Lung (tissue), 11 donors: ENCODE measurements at regions not wholly inside any gene's neighbourhood (a gene's known extent, or its start where the extent isn't known, plus 50 kb on each side); places are given as distances from the start of the nearest gene placed in this dataset.

Source experiments
- ATAC-seq: fragments of 200-7000 bp; cut with Tn5 transposase; one replicate; pipeline ENCODE4 v1.9.1; 2020; ENCODE audit warnings: moderate number of reproducible peaks; ENCODE audit not compliant: insufficient read depth, low FRiP score
- DNase-seq, 3 donors: peaks; one replicate each; pipeline ENCODE4 v3.0.0-alpha.2; 2013 to 2017
- H3K27ac ChIP-seq, 2 donors: one replicate each; pipeline ENCODE4 v1.5.1; 2013; ENCODE audit warnings: mild to moderate bottlenecking in 2 of 2, moderate library complexity in 2 of 2, control low read depth in 1 of 2, inconsistent platforms in 1 of 2, low read depth in 1 of 2, low read length in 1 of 2
- H3K27me3 ChIP-seq, 3 donors: one replicate each; pipeline ENCODE4 v1.5.1; 2013; ENCODE audit warnings: low read length in 2 of 3; ENCODE audit not compliant: control insufficient read depth in 3 of 3, insufficient read depth in 3 of 3
- H3K36me3 ChIP-seq, 4 donors: one replicate each; pipeline ENCODE4 v1.5.1; 2013; ENCODE audit warnings: low read length in 4 of 4, mild to moderate bottlenecking in 1 of 4, moderate library complexity in 1 of 4; ENCODE audit not compliant: control insufficient read depth in 4 of 4, insufficient read depth in 4 of 4
- H3K4me1 ChIP-seq, 5 donors: one replicate each; pipeline ENCODE4 v1.5.1; 2013; ENCODE audit warnings: low read length in 5 of 5, mild to moderate bottlenecking in 2 of 5, moderate library complexity in 1 of 5; ENCODE audit not compliant: control insufficient read depth in 5 of 5, insufficient read depth in 5 of 5
- H3K4me3 ChIP-seq: one replicate; pipeline ENCODE4 v1.5.1; 2013; ENCODE audit warnings: mild to moderate bottlenecking, control low read depth, moderate library complexity
- H3K9ac ChIP-seq, 2 donors: one replicate each; pipeline ENCODE4 v1.5.1; 2013; ENCODE audit warnings: low read length in 2 of 2, control low read depth in 1 of 2; ENCODE audit not compliant: insufficient read depth in 1 of 2
- H3K9me3 ChIP-seq, 4 donors: one replicate each; pipeline ENCODE4 v1.5.1; 2013; ENCODE audit warnings: low read length in 3 of 4, mild to moderate bottlenecking in 1 of 4, moderate library complexity in 1 of 4; ENCODE audit not compliant: control insufficient read depth in 4 of 4, insufficient read depth in 3 of 4
- WGBS, 2 donors: extraction: QIAGEN DNeasy Blood & Tissue Kit; methylation state at CpG; one replicate each; pipeline ENCODE4 v1.1.7; 2013; 5-methylcytosine and 5-hydroxymethylcytosine counted together
- TF ChIP-seq, protein P1 (sequence below): IDR thresholded peaks from 2 replicates; pipeline ENCODE4 v1.5.1; 2012; ENCODE audit warnings: mild to moderate bottlenecking; ENCODE audit errors: control extremely low read depth, extremely low read depth
- donor health status: control.
- donor health status: control.
- donor health status: Bipolar disorder and iron deficiency.
- donor health status: healthy.
- donor health status: DM: yes; HTN: yes; CAD: no.

DNA sequence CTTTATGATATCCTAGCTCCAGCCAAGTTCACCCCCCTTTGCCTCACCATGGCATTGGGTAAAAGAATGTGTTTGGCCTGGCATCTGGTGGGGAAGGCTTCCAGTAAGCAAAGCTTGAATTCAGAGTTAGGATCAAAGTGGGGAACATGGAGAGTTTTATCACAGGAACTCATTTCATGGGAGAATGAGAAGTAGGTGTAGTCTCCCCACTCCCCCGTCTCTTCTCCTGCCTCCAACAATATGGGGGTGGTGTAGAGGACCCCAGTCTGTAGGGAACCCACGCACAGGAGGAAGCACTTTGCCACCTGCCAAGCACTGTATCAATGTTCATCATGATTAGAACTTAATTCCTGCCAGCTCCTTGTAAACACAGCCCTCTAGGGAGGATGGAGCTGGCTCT is 200.5 kb downstream of the UACA start:
- Histone ChIP-seq H3K4me3 (no peak overlapping the region), H3K36me3 (no peaks in the 10 kb centered on the region), H3K27ac (no peak overlapping the region), H3K27me3 (peaks cover 0 to 4% (median 0%) of the 10 kb centered on the region in 3 donors), H3K9me3 (no peaks in the 10 kb centered on the region), H3K4me1 (peaks cover 0 to 18% (median 11%) of the 10 kb centered on the region in 5 donors), H3K9ac (no peak overlapping the region)
- TF ChIP-seq, protein P1, sequence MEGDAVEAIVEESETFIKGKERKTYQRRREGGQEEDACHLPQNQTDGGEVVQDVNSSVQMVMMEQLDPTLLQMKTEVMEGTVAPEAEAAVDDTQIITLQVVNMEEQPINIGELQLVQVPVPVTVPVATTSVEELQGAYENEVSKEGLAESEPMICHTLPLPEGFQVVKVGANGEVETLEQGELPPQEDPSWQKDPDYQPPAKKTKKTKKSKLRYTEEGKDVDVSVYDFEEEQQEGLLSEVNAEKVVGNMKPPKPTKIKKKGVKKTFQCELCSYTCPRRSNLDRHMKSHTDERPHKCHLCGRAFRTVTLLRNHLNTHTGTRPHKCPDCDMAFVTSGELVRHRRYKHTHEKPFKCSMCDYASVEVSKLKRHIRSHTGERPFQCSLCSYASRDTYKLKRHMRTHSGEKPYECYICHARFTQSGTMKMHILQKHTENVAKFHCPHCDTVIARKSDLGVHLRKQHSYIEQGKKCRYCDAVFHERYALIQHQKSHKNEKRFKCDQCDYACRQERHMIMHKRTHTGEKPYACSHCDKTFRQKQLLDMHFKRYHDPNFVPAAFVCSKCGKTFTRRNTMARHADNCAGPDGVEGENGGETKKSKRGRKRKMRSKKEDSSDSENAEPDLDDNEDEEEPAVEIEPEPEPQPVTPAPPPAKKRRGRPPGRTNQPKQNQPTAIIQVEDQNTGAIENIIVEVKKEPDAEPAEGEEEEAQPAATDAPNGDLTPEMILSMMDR, result no peak
- no peak for ATAC-seq
- 92 to 96% methylated on average over 2 of the region's 2 CpGs for WGBS, 2 donors
- no peak for DNase-seq

DNA sequence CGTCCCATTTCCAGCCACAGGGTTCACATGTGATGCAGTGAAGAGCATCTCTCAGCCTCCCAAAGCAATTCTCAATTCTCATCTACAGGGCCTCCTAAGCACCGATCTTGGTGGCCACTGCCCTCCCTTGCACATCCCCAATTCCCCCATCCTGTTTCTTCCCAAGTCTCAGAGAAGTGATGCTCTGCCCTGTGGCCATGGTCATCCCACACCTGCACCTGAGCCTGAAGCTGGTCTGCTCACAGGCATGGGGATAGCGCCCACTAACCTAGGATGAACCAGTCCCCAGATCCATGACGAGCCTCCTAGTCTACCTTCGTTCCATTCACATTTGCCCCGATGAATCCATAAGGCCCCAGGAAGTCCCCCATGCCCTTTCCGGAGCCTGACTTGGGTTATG is 201.5 kb downstream of the UACA start:
- TF ChIP-seq, protein P1, result no peak
- H3K4me3 ChIP-seq, result no peak overlapping the region
- no peak overlapping the region for H3K9ac ChIP-seq
- H3K9me3 ChIP-seq, result no peaks in the 10 kb centered on the region
- H3K27me3 ChIP-seq, result peaks cover 0 to 4% (median 0%) of the 10 kb centered on the region in 3 donors
- DNase-seq, result no peak
- peaks cover 0 to 18% (median 11%) of the 10 kb centered on the region in 5 donors for H3K4me1 ChIP-seq
- no peaks in the 10 kb centered on the region for H3K36me3 ChIP-seq
- WGBS, 2 donors, result 95 to 96% methylated on average over 7 of the region's 7 CpGs
- H3K27ac ChIP-seq, result no peak overlapping the region
- ATAC-seq, result no peak

- Histone ChIP-seq H3K9me3 (no peaks in the 10 kb centered on the region), H3K36me3 (no peaks in the 10 kb centered on the region), H3K27ac (no peak overlapping the region), H3K4me3 (no peak overlapping the region), H3K4me1 (peaks cover 0 to 23% (median 11%) of the 10 kb centered on the region in 5 donors), H3K9ac (no peak overlapping the region), H3K27me3 (peaks cover 0 to 4% (median 0%) of the 10 kb centered on the region in 3 donors)
- TF ChIP-seq, protein P1, result no peak
- DNase-seq (no peak), ATAC-seq (no peak)
- 74 to 84% methylated on average over 4 of the region's 4 CpGs for WGBS, 2 donors
Observed at GRCh38 chr15:70560617-70561328, 202.6 kb downstream of the UACA start.
